IPS-18a (cell line): ENCODE measurements at regions not wholly inside any gene's neighbourhood (a gene's known extent, or its start where the extent isn't known, plus 50 kb on each side); places are given as distances from the start of the nearest gene placed in this dataset.

Experiments used
- H3K27ac ChIP-seq: one replicate; pipeline ENCODE4 v1.5.1; 2013; ENCODE audit warnings: low read length
- H3K27me3 ChIP-seq: one replicate; pipeline ENCODE4 v1.6.1; 2013; ENCODE audit warnings: mild to moderate bottlenecking, low read length; ENCODE audit not compliant: control insufficient read depth, insufficient read depth
- H3K36me3 ChIP-seq: one replicate; pipeline ENCODE4 v1.6.1; 2013; ENCODE audit warnings: low read depth, low read length; ENCODE audit not compliant: control insufficient read depth
- H3K4me1 ChIP-seq: one replicate; pipeline ENCODE4 v1.6.1; 2013; ENCODE audit warnings: low read depth, low read length; ENCODE audit not compliant: control insufficient read depth
- H3K4me3 ChIP-seq: one replicate; pipeline ENCODE4 v1.5.1; 2013; ENCODE audit warnings: low read length
- H3K9ac ChIP-seq: one replicate; pipeline ENCODE4 v1.6.1; 2013; ENCODE audit warnings: mild to moderate bottlenecking, low read length, moderate library complexity
- H3K9me3 ChIP-seq: one replicate; pipeline ENCODE4 v1.6.1; 2013; ENCODE audit warnings: low read depth, low read length; ENCODE audit not compliant: control insufficient read depth

DNA sequence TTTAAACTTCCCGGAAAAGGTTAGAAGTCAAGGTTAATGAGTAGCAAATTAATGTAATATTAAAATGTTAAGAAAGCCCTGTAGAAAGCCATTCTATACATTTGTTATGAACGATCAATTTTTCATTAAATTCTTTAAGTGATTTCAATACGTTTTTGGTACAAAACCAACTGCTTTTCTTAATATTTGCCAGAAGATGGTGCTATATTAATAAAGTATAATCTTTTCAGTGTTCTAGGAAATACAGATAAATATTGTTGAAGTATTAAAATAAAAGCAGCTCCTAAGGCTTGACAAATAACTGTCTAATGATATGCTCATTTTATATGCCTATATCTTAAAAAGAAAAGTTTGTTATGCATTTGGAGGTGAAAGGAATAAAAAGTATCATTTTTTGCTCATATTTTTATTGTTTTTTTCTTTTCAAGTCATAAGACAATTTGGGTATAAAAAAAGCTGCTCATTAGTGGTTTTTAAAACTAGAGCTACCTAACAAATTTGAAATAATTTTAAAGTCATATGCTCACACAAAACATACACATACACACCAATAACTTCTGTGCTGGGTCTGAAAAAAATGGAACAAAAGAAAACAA is 130.3 kb upstream of the POT1 start:
- H3K36me3 ChIP-seq, result no peaks in the 10 kb centered on the region
- H3K4me3 ChIP-seq, result no peak overlapping the region
- no peaks in the 10 kb centered on the region for H3K4me1 ChIP-seq
- no peaks in the 10 kb centered on the region for H3K27me3 ChIP-seq
- no peaks in the 10 kb centered on the region for H3K9me3 ChIP-seq
- no peak overlapping the region for H3K9ac ChIP-seq
- no peak overlapping the region for H3K27ac ChIP-seq

DNA sequence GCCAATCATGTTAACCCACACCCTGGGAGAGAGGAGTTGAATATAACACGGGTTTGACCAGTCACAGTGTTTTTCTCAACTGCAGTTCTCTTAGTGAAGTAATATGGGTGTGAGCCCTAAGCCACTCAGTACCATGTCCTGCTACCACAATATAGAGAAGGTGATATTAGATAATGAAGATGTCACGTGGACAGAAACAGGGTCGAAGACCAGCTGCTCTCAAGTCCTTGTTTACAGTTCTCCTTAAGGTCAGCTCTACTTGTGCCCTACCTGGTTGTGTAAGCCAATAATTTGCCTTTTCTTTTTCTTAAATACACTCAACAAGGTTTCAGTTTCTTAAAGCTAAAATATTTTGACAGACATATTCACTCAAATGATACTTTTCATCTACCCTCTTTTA is 128.3 kb upstream of the POT1 start:
- no peaks in the 10 kb centered on the region for H3K36me3 ChIP-seq
- H3K4me3 ChIP-seq, result no peak overlapping the region
- H3K27ac ChIP-seq, result no peak overlapping the region
- H3K27me3 ChIP-seq, result no peaks in the 10 kb centered on the region
- no peak overlapping the region for H3K9ac ChIP-seq
- no peaks in the 10 kb centered on the region for H3K9me3 ChIP-seq
- H3K4me1 ChIP-seq, result no peaks in the 10 kb centered on the region

GRCh38 chr7:125055376-125055775 is 125.8 kb upstream of the POT1 start:
- H3K4me1 ChIP-seq, result no peaks in the 10 kb centered on the region
- H3K9ac ChIP-seq, result no peak overlapping the region
- H3K27me3 ChIP-seq, result no peaks in the 10 kb centered on the region
- H3K27ac ChIP-seq, result no peak overlapping the region
- H3K36me3 ChIP-seq, result no peaks in the 10 kb centered on the region
- no peaks in the 10 kb centered on the region for H3K9me3 ChIP-seq
- H3K4me3 ChIP-seq, result no peak overlapping the region

DNA sequence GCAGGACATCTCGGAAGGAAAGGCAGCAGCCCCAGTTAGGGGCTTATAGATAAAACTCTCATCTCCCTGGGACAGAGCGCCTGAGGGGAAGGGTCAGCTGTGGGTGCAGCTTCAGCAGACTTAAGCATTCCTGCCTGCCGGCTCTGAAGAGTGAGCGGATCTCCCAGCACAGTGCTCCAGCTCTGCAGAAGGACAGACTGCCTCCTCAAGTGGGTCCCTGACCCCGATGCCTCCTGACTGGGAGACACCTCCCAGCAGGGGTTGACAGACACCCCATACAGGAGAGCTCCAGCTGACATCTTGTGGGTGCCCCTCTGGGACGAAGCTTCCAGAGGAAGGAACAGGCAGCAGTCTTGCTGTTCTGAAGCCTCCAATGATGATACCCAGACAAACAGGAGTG is 117.1 kb upstream of the POT1 start:
- no peaks in the 10 kb centered on the region for H3K36me3 ChIP-seq
- H3K27ac ChIP-seq, result no peak overlapping the region
- H3K9me3 ChIP-seq, result no peaks in the 10 kb centered on the region
- no peaks in the 10 kb centered on the region for H3K27me3 ChIP-seq
- H3K9ac ChIP-seq, result no peak overlapping the region
- no peak overlapping the region for H3K4me3 ChIP-seq
- no peaks in the 10 kb centered on the region for H3K4me1 ChIP-seq

DNA sequence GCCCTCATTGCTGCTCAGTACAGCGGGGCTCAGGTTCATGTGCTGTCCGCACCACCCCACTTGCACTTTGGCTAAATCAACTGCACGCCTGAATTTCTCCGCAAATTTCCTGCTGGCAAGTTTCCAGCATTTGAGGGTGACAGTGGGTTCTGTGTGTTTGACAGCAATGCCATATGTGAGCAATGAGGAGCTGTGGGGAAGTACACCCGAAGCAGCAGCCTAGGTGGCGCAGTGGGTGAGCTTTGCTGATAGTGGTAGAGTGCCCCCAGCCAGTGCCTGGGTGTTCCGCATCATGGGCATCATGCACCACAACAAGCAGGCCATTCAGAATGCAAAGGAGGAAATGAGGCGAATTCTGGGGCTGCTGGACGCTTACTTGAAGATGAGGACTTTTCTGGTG is 103.9 kb upstream of the POT1 start:
- no peaks in the 10 kb centered on the region for H3K36me3 ChIP-seq
- H3K4me1 ChIP-seq, result no peaks in the 10 kb centered on the region
- H3K27ac ChIP-seq, result no peak overlapping the region
- no peak overlapping the region for H3K4me3 ChIP-seq
- no peak overlapping the region for H3K9ac ChIP-seq
- no peaks in the 10 kb centered on the region for H3K27me3 ChIP-seq
- H3K9me3 ChIP-seq, result no peaks in the 10 kb centered on the region

- H3K9me3 ChIP-seq, result no peaks in the 10 kb centered on the region
- H3K27ac ChIP-seq, result no peak overlapping the region
- H3K4me1 ChIP-seq, result no peaks in the 10 kb centered on the region
These were observed 103.3 kb upstream of the POT1 start for GRCh38 chr7:125032943-125033342.

DNA sequence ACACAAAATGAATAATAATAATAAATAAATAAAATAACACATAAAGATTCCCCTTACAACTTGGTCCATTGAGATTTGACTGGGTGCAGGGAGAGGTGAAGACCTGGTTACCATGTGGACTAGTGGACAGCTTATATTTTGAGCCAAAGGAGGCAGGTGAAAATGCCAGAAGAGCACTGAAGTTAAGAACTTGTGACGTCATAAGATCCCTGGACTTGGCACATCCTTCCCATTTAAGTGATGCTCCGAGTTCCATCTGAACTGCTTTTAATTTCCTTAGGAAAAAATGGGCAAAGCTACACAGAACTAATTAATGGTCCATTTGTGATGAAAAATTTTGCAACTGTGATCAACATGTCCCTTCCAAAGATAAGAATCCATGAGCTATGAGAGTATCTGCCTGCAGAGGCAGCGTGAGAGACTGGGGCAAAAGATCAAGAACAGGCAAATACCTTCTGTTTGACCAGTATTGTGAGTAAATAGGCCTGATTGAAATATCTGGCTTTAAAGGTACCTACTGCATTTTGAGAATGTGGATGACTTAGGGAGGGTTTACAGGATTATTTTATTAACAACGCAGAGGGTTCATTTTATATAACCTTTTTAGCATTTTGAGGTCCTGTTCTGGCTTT is 101.2 kb upstream of the POT1 start:
- Histone ChIP-seq H3K27ac (no peak overlapping the region), H3K36me3 (no peaks in the 10 kb centered on the region), H3K9ac (no peak overlapping the region), H3K9me3 (no peaks in the 10 kb centered on the region), H3K4me1 (no peaks in the 10 kb centered on the region), H3K27me3 (no peaks in the 10 kb centered on the region), H3K4me3 (no peak overlapping the region)

More at GRCh38 chr7:125032943-125033342, 103.3 kb upstream of the POT1 start:
- H3K4me3 ChIP-seq, result no peak overlapping the region
- H3K36me3 ChIP-seq, result no peaks in the 10 kb centered on the region
- no peaks in the 10 kb centered on the region for H3K27me3 ChIP-seq
- no peak overlapping the region for H3K9ac ChIP-seq

DNA sequence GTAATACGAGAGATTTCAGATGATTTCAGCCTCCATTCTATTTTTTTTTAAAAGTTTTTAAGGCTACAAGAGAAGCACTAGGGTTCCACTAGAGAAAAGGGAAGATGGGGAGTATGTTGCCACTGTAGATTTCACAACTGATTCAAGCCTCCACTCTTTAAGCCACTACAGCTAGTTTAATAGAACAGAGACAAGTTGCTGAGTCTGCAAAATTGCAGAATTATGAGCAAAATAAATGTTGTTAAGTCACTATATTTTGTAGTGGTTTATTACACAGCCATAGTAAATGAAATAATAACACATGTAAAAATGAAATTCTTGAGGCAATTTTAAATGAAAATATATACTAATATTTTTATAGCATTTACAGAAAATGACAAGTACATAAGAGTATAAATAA is 96.0 kb upstream of the POT1 start:
- no peak overlapping the region for H3K4me3 ChIP-seq
- H3K4me1 ChIP-seq, result no peaks in the 10 kb centered on the region
- H3K9ac ChIP-seq, result no peak overlapping the region
- no peaks in the 10 kb centered on the region for H3K27me3 ChIP-seq
- no peak overlapping the region for H3K27ac ChIP-seq
- H3K36me3 ChIP-seq, result no peaks in the 10 kb centered on the region
- no peaks in the 10 kb centered on the region for H3K9me3 ChIP-seq

DNA sequence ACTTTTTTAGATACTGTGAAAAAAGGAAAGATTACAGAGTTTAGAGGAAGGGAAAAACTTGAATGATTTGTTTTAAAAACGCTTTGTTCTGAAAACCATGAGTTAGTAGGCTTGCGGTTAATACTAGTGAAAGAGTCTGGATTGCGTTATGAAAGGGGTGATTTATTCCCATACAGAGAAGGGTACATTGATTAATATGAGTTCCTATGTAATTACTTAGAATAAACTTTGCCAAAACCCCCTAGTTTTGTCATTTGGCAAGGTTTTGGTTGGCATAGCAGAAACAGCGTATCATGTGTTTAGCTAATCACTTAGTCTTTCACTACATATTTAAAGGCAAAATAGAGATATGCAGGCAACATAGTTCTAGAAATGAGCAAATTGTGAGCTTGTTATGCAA is 91.2 kb upstream of the POT1 start:
- no peak overlapping the region for H3K27ac ChIP-seq
- no peak overlapping the region for H3K4me3 ChIP-seq
- H3K9ac ChIP-seq, result no peak overlapping the region

DNA sequence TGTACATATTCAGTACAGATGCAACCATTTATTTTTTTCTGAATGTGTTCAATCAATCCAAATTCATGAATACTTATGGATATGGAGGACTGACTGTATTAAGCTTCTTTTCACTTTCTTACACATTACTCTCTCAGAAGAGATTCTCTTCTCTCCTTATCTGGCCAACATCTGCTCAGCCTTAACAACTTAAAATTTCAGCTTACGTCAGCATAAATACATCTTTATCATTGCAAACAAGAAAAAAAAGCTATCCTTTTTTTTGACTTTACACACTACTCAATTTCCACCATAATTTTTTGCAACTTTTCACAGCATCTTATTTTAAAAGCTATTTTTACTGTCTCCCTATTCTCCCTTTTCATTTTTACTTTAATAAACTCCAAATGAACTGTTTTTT is 80.9 kb upstream of the POT1 start:
- no peaks in the 10 kb centered on the region for H3K9me3 ChIP-seq
- no peaks in the 10 kb centered on the region for H3K36me3 ChIP-seq
- H3K4me3 ChIP-seq, result no peak overlapping the region
- no peaks in the 10 kb centered on the region for H3K27me3 ChIP-seq
- H3K4me1 ChIP-seq, result no peaks in the 10 kb centered on the region
- no peak overlapping the region for H3K27ac ChIP-seq
- H3K9ac ChIP-seq, result no peak overlapping the region

More for the DNA sequence above, 91.2 kb upstream of the POT1 start:
- Histone ChIP-seq H3K36me3 (no peaks in the 10 kb centered on the region), H3K9me3 (no peaks in the 10 kb centered on the region), H3K4me1 (no peaks in the 10 kb centered on the region), H3K27me3 (no peaks in the 10 kb centered on the region)

DNA sequence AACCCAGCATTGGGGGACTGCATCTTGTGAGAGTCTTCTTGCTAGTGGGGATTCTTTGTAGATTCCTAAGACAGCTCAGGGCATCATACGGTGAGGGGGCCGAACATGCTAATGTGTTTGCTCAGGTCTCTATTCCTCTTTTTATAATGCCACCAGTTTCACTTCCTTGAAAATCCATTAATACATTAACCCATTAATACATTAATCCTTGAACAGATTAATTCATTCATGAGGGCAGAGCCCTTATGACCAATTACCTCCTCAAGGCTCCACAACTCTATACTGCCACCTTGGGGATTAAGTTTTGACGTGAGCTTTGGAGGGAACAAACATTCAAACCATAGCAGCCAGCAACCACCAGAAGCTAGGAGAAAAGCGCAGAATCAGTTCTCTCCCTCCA is 67.2 kb upstream of the POT1 start:
- no peak overlapping the region for H3K4me3 ChIP-seq
- no peak overlapping the region for H3K27ac ChIP-seq
- no peaks in the 10 kb centered on the region for H3K9me3 ChIP-seq
- no peaks in the 10 kb centered on the region for H3K36me3 ChIP-seq
- no peaks in the 10 kb centered on the region for H3K4me1 ChIP-seq
- no peak overlapping the region for H3K9ac ChIP-seq
- H3K27me3 ChIP-seq, result no peaks in the 10 kb centered on the region

DNA sequence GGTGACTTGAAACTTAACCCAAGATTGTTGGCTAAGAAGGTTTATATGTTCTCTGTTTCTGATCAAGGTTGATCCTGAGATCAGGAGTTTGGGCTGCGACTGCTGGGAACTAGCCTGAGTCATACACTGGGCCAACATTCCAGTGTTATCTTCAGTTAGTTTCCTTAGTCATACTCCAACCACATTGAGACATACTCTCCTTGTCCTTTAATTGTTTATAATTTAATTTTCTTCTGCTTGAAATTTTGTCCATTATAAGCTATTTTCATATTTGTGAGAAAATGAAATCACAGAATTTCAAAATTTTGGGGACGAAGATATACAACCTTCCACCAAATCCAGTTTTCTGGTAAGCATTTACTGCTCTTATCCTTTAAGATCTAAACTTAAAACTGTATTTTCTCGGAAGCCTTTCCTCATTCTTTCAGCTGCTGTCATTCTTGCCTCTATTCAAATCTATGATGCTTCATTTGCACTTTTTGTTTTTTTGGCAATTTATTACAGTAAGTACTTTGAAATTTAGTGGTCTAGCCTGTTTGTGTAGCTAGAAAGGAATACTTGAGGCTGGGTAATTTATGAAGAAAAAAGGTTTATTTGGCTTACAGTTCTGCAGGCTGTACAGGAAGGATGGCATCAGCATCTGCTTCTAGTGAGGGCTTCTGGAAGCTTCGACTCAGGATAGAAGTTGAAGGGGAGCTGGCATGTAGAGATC is 63.4 kb upstream of the POT1 start:
- Histone ChIP-seq H3K9me3 (no peaks in the 10 kb centered on the region), H3K4me3 (no peak overlapping the region), H3K27me3 (no peaks in the 10 kb centered on the region), H3K27ac (no peak overlapping the region), H3K36me3 (no peaks in the 10 kb centered on the region), H3K9ac (no peak overlapping the region), H3K4me1 (no peaks in the 10 kb centered on the region)
